ENCODE measurements at regions not wholly inside any gene's neighbourhood (a gene's known extent, or its start where the extent isn't known, plus 50 kb on each side); places are given as distances from the start of the nearest gene placed in this dataset.
A peak's percentile ranks its signal among the peaks of the same experiment; 100 is the strongest.
"Not testable (repeated sequence)": the region's sequence is repeated elsewhere in the genome, so short reads cannot be mapped to it uniquely, and the experiment has no call there.

- no peak overlapping the region for H3K4me3 ChIP-seq (ENCODE audit: low read length)
- peak; percentile 56 for TF ChIP-seq CTCF (conservative IDR thresholded peaks at IDR 0.05; ENCODE audit: low read length)
- DNase-seq (ENCODE audit: low read depth) = peak; percentile 11
Measured at GRCh38 chr2:129396980-129397599, 582.4 kb upstream of the RAB6C start.

GRCh38 chr2:129400826-129401225, 578.6 kb upstream of the RAB6C start:
- no peak for DNase-seq (ENCODE audit: low read depth)
- no peak overlapping the region for H3K4me3 ChIP-seq (ENCODE audit: low read length)
- no peak for TF ChIP-seq CTCF (conservative IDR thresholded peaks at IDR 0.05; ENCODE audit: low read length)

- no peak for TF ChIP-seq CTCF (conservative IDR thresholded peaks at IDR 0.05; ENCODE audit: low read length)
- DNase-seq (ENCODE audit: low read depth) = no peak
- H3K4me3 ChIP-seq (ENCODE audit: low read length) = no peak overlapping the region
Measured at GRCh38 chr2:129402076-129402475, 577.4 kb upstream of the RAB6C start.

- H3K4me3 ChIP-seq (ENCODE audit: low read length) = no peak overlapping the region
- no peak for TF ChIP-seq CTCF (conservative IDR thresholded peaks at IDR 0.05; ENCODE audit: low read length)
- DNase-seq (ENCODE audit: low read depth) = no peak
Measured at GRCh38 chr2:129404000-129404685, 575.3 kb upstream of the RAB6C start.

GRCh38 chr2:129408570-129408969, 570.9 kb upstream of the RAB6C start:
- TF ChIP-seq CTCF (conservative IDR thresholded peaks at IDR 0.05; ENCODE audit: low read length) = no peak
- H3K4me3 ChIP-seq (ENCODE audit: low read length) = no peak overlapping the region
- no peak for DNase-seq (ENCODE audit: low read depth)

GRCh38 chr2:129417041-129417440, 562.4 kb upstream of the RAB6C start:
- not testable (repeated sequence) for H3K4me3 ChIP-seq (ENCODE audit: low read length); DNase-seq (ENCODE audit: low read depth)

- DNase-seq (ENCODE audit: low read depth) = no peak
- TF ChIP-seq CTCF (conservative IDR thresholded peaks at IDR 0.05; ENCODE audit: low read length) = no peak
- H3K4me3 ChIP-seq (ENCODE audit: low read length) = no peak overlapping the region
Measured at GRCh38 chr2:129422028-129422427, 557.4 kb upstream of the RAB6C start.

Data from AG10803 (cell line).